ENCODE measurements at regions not wholly inside any gene's neighbourhood (a gene's known extent, or its start where the extent isn't known, plus 50 kb on each side); places are given as distances from the start of the nearest gene placed in this dataset.

DNA sequence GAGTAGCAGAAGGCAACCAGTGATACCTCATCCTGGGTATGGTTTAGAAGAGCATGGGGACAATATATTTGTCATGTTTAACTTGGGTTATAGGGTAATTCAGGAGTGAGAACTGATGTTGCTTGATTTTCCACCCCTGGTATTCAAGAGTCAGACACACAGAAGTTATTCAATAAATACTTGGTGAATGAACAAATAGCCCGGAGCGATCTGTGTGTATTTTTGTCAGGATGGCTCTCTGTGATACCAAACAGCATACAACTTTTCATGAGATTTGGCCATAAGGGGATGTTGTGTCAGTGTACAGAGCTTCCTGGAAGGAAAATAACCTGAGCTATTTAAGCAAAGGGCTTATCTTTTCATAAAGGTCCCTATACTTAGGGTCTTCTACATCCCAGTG is 270.2 kb upstream of the C1orf87 start:
- TF ChIP-seq SMC3 (conservative IDR thresholded peaks at IDR 0.05; ENCODE audit: poor library complexity), result no peak
- TF ChIP-seq RAD21 (conservative IDR thresholded peaks at IDR 0.05), result no peak
- no peak for TF ChIP-seq EZH2 (IDR thresholded peaks at IDR 0.05; ENCODE audit: borderline replicate concordance, insufficient read depth, low read length, poor library complexity, severe bottlenecking)
- TF ChIP-seq POLR2AphosphoS5 (IDR thresholded peaks at IDR 0.05), result no peak
- TF ChIP-seq, protein P1, sequence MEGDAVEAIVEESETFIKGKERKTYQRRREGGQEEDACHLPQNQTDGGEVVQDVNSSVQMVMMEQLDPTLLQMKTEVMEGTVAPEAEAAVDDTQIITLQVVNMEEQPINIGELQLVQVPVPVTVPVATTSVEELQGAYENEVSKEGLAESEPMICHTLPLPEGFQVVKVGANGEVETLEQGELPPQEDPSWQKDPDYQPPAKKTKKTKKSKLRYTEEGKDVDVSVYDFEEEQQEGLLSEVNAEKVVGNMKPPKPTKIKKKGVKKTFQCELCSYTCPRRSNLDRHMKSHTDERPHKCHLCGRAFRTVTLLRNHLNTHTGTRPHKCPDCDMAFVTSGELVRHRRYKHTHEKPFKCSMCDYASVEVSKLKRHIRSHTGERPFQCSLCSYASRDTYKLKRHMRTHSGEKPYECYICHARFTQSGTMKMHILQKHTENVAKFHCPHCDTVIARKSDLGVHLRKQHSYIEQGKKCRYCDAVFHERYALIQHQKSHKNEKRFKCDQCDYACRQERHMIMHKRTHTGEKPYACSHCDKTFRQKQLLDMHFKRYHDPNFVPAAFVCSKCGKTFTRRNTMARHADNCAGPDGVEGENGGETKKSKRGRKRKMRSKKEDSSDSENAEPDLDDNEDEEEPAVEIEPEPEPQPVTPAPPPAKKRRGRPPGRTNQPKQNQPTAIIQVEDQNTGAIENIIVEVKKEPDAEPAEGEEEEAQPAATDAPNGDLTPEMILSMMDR (IDR thresholded peaks at IDR 0.05; ENCODE audit: poor library complexity, severe bottlenecking), result no peak
- TF ChIP-seq MXI1 (conservative IDR thresholded peaks at IDR 0.05; ENCODE audit: poor library complexity, severe bottlenecking), result no peak
- TF ChIP-seq REST (IDR thresholded peaks at IDR 0.05; ENCODE audit: borderline replicate concordance), result no peak
